HUDEP-2 (cell line): ENCODE measurements at regions not wholly inside any gene's neighbourhood (a gene's known extent, or its start where the extent isn't known, plus 50 kb on each side); places are given as distances from the start of the nearest gene placed in this dataset.
A peak's percentile ranks its signal among the peaks of the same experiment; 100 is the strongest.

ENCODE experiments used
- DNase-seq, 76 experiments: peaks; one replicate each; lab custom pipeline; 2025; ENCODE audit not compliant: unreplicated experiment in 76 of 76; lab: John Stamatoyannopoulos, UW

DNA sequence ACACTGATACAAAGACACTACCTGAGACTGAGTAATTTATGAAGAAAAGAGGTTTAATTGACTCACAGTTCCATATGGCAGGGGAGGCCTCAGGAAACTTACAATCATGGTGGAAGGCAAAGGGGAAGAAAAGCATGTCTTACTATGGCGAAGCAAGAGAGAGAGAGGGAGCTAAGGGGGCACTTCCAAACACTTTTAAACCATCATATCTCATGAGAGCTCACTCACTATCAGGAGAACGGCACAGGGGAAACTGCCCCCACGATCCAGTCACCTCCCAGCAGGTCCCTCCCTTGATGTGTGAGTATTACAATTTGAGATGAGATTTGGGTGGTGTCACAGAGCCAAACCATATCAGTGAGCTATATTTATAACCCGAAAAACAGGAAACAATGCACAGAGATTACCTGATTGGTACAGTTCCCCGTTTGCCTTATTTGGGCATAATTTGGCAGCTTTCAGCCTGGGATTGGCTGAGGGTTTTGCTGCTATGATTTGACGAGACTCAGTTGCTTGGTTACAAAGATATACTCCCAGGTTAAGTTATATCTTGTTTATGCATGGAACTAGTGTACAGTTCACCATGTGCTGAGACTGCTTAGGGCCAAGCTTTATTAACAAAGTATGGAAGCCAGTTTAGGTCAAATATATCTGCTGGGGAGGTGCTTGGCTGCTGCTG, 184.2 kb downstream of the NR2F2 start:
- peak in 4 of 76 experiments; percentile 5 to 18 (median 6) for DNase-seq

DNA sequence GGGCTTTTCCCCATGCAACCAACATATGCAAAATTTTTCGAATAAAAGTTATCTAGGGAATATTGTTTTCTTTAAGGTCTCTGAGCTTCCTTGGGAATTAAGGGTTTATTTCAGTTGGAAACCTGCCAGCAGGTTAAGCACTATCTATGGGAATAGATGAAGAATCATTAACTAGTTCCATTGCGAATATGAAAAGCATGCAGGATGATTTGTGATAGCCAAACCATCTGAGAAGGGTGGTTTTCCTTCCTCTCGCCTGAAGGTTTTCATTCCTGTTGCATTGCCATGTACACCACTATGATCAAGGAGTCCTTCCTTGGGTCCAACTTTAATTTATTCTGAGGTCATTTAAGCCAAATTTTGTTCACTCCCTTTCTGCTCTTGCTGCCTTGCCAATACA, 184.9 kb downstream of the NR2F2 start:
- DNase-seq = no peak

DNA sequence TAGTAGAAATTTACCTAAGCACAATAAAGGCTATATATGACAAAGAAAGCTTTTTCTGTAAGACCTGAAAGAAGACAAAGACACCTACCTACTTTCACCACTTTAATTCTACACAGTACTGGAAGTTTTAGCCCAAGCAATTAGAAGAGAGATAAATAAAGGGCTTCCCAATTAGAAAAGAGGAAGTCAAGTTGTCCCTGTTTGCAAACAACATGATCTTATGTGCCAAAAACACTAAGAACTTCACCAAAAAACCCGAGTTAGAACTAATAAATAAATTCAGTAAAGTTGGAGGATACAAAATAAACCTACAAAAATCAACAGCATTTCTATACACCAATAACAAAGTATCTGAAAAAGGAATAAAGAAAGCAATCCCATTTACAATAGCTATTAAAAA, 190.9 kb downstream of the NR2F2 start:
- no peak for DNase-seq

DNA sequence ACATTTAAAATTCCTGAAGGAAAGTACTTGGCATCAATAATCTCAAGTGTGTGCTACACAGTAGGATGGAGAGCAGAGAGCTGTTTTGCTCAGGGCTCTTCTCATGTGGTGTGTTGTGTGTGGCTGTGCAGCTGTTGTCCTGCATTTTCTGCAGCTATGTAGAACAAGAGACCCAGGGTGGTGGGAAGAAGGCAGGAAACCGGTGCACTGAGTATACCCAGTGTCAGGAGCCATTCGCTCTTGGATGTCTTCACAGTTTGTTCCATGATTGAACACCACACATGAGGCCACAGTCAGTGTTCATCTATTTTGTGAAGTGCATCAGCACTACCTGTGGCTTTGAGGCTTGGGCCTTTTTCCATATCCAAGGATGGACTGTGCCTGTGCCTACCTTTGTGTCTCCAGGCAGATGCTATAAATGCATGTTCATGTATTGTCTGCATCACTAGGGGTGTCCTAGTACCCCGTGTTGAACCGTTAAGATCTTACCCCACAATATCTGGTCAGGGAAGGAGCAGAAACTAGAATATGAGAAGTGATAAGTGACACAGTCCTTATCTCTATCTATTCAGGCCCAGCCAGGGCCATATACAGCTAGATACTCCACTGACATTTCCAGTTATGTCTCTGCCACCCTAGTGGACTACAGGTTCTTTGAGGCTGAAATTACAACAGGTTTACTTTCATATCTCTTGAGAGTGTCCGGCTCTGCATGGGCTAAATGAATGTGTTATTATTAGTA, 194.3 kb downstream of the NR2F2 start:
- DNase-seq = peak in 5 of 76 experiments; percentile 2 to 25 (median 13)

DNA sequence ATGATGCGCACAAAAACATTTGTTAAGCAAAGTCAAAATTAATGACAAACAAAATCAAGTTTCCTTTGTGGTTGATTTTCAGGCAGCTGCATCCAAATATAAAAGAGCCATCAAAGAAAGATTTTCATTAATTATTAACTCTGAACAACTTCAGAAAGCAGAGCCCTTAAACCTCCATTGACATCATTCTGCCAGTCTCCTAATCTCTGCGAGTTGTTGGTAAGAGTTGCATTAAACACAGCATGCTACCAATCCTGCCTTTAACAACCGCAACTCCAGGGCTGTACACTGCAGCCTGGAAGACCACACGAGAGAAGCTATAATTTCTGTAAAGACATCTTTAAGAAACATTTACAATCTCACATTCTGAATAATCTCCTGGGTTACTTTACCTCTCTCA, 204.6 kb downstream of the NR2F2 start:
- DNase-seq = no peak

DNA sequence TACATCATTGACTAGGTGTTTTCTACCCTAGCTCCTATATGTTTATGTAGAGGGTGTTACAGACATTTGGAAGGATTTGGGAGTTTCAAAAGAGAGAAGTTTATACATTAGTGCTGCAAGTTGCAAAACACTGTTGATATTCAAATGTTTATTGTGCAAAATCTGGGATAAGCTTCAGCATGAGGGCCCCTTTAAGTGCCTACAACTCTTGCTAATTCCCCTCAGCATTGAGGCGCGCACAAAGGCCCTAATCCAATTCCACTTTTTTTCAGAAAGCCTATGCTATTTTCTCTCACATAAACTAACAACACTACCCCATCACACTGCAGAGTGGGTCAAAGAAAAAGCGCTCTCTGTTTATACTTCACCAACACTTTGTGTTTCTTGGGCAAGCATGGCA, 208.0 kb downstream of the NR2F2 start:
- DNase-seq = no peak

DNA sequence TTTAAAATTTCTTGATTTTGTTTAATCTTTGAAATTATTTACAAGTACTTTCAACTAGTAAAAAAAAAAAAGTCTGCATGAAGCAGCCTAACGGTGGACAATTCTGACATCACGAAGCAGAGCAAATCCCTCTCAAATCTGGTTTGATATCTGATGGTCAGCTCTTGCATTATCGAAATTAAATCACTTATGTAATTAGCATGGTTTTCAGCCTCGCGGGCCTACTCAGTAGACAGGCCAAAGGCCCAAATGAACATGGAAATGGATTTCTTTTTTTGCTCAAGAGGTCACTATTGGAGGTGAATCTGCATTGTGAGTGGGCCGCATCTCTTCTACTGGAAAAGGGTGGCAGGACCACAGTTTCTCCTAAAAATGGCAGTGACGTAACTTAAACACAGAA, 209.8 kb downstream of the NR2F2 start:
- DNase-seq = no peak

DNA sequence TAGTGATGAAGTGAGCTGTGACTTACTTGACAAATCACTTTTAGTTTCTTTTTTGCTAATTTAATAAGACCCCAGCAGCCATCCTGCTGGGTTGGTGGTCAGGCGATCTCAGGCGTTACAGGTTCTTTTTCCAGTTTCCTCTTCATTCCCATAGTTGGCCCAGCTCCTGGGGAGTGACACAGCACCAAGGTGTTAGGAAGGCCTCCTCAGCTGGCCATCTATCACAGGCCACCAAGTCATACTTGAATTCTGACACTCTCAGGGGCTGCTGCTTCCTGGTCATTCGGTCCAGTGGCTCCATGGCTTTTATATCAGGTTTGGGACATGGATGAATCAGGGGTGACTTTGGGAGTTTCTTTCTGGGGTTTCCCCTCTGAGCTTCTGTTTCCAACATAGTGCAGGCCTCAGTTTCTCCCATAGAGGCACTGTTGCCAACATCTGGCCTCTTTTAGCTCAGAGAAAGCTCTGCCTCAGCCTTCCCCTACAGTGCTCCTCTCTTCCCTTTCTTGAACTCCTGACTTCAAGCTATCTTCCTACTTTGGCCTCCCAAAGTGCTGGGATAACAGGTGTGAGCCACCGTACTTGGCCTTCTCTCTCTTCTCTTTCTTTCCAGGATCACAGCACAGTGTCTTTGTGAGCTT, 211.8 kb downstream of the NR2F2 start:
- no peak for DNase-seq

DNA sequence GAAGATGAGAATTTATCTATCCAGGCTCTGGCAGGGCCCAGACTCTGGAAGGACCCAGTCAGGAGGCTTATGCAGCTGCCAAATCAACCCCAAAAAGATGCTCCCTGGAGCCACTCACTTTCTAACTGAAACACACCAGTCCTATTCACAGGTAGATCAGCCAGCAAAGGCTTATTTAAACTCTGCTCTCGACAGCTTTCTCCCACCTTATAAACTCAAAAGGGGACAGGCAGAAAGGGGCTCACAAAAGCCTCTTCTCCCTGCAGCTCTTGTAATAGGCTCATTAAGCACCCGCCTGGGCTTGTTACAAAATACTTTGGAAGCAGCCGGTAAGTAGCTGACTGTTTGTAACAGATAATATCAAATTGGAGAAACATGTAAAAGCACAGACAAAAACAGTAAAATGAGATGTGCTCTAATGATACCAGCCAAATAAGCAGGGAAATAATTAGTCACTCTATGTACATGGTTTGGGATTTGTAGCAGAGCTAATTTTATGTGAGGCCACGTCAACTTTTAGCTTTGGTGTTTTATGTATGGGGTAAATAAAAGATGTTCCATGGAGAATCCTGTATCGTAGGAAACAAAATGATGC, 213.8 kb downstream of the NR2F2 start:
- DNase-seq = no peak

DNA sequence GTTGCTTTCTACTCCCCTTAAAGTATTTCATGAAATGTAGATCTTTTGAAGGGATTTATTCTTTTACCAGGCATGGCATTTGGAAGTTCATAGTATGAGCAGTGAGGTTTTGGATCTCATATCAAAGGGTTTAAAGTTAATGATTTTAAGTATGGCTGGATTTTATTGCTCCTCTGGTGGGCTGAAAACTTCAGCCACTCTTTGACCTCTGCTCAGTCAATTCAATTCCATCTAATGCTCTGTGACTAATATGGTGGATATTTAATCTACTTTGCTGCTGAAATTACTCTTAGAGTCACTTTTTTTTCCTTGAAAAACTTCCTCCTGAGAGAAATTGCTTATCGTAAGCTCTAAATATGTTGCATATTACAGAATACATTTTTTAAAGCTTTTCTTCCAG, 218.6 kb downstream of the NR2F2 start:
- no peak for DNase-seq

DNA sequence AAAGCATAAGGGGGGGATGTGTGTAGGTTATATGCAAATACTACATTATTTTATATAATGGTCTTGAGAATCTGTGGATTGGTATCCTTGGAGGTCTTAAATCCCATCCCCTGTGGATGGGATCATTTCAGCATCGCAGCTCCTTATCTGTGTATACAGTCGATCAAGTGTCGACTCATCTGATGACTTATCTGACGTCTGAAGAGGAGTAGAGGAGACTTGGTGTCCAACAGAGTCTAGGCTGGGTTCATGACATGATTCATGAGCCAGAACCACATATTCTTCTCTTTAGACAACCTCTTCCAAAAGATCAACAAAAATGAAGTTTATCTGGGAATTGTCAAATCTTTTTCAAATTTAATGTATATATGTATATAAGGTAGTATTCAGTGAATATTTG, 220.7 kb downstream of the NR2F2 start:
- DNase-seq = no peak

DNA sequence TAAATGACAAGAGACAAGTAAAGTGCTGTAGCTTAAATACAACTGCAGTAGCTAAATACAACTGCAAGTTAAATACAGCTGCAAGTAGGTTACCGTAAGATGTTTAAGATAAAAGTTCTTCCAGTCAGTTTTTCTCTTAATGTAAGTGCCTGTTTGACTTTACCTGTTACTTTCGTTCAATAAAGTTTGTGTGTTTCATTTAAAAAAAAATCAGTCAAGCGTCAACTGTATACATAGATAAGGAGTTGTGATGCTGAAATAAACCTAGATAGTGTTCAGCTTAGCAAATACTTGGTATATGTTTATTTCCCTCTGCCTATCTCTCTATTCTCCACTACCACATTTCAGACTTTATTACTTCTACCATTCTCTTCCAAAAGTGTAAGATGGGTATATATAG, 221.2 kb downstream of the NR2F2 start:
- no peak for DNase-seq

DNA sequence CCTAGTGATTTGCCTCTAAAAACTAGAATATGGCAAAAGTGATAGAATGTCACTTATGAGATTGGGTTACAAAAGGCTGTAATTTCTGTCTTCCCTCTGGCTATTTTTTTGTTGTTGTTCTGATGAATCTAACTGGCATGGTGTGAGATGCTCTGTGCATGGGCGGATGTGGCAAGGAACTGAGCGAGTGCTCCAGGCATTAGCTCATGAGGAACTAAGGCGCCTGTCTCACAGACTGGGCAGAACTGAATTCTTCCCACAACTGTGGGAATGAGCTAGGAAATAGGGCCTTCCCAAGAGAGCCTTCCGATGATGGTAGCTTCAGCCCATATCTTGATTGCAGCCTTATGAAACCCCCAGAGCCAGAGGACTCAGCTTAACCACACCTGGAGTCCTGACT, 222.5 kb downstream of the NR2F2 start:
- no peak for DNase-seq

DNA sequence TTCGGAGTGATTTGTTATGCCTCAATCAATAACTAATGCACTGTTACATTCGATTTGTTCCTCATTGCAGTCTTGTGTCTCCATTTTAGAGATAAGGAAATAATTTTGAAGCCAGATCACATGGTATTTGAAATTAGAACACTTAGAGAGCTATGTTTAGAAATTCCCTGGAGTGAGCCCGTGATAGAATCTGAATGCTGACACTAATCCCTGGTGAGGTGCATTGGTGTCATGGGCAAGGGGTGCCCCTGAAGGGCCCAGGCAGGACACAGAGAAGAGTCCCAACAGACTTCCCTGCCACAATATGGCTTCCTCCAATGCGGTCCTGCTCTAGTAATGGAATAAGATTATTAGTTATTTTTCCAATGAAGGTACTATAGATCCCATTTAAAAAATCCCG, 223.0 kb downstream of the NR2F2 start:
- DNase-seq = no peak

DNA sequence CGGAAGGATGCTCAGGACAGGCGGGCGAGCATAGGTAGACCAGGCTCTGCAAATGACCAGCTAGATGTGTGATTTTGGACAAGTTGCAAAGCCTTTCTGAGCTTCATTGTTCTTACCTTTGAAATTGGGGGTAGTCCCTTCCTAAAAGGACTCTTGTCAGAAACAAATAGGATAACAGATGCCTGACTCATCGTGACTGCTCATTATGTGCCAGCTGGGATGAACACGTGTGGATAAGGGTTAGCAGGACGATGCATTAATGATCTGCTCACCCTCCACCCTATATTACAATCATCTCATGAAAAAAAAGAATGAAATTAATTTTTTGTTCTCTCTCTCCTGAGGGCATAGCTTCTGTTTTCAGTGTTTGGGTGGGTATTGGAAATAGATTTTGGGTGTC, 223.4 kb downstream of the NR2F2 start:
- DNase-seq = no peak

DNA sequence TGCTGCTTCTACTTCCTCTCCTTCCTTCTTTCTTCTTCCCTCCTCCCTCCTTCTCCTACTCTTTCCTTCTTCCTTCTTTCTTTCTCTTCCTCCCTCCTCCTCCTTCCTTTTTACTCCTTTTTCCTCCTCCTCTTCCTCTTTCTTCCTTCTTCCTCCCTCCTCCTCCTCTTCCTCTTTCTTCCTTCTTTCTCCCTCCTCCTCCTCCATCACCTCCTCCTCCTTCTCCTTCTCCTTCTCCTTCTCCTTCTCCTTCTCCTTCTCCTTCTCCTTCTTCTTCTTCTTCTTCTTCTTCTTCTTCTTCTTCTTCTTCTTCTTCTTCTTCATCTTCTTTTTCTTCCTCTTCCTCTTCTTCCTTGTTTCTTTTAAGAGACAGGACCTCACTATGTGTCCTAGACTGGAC, 224.0 kb downstream of the NR2F2 start:
- no peak for DNase-seq

DNA sequence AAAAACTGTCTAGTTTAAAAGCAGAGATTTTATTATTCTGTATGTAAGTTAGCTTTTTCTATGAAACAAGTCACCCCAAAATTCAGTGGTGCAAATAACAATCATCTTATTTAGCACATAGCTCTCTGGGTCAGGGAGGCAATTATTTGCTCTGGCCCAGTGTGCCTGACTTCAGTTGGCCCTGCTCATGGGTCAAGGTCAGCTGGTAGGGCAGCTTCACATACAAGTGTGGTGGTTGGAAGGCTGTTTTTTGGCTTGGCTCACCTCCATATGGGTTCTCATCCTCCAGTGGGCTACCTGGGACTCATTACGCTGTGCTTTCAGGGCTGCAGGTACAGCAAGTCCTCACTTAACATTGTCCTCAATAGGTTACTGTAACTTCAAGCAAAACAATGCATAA, 228.6 kb downstream of the NR2F2 start:
- no peak for DNase-seq

DNA sequence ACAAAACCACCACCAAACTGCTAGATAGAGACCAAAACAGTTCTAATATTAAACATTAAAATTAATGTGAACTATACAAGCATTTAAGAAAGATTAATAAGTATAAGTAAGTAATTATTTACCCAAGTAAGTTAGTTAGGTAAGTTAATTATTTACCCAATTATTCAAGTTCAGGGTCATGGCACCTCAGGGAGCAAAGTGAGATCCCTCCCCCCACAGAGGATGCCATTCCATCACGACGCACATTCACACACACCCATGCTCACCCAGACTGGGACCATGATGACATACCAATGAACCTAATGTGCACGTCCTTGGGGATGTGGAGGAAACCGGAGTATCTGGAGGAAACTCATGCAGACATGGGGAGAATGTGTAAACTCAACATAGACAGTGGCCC, 229.1 kb downstream of the NR2F2 start:
- DNase-seq = no peak

DNA sequence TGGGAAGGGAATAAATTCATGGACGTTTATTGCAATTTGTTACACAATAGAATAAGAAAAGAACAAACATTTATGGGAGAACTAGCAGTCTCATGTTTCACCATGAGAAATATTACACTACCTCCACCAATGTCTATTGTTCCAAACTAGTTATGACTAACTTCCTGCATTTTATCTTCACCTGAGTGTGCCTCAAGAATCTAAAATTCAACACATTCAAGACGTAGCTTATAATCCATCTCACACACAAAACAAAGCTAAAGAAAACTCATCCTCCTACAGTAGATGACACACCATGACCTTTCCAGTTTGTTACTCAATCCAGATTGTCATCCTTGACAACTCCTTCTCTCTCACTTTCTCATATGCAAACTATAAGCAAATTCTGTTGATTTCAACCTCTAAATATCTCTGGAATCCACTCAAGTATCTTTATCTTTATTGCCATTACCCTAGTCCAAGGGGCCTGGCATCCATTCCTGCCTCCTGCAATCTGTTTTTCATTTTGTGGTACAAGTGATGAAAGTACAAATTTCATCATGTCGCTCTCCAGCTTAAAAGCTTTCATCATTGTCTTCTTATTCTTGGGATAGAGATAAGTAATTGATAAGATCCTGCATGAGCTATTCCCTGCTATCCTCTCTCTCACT, 229.9 kb downstream of the NR2F2 start:
- DNase-seq = no peak

DNA sequence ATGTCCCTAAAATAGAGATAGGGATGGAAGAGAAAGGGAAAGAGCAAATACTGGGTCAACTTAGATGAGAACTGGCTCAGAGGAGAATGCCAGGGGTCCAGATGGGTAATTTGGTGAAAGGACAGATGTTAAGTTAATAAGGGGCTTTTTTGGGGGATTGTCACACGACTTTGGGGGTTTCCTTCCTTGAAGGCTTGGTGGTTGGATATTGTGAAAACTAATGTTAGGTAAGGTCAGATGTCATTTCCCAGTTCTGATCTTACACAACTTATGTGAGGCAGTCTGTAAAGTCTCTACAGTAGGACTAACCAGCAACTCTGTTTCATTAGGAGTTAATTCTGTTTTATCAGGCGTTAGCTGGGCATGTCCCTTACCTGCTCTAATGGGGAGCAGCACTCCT, 231.1 kb downstream of the NR2F2 start:
- no peak for DNase-seq

DNA sequence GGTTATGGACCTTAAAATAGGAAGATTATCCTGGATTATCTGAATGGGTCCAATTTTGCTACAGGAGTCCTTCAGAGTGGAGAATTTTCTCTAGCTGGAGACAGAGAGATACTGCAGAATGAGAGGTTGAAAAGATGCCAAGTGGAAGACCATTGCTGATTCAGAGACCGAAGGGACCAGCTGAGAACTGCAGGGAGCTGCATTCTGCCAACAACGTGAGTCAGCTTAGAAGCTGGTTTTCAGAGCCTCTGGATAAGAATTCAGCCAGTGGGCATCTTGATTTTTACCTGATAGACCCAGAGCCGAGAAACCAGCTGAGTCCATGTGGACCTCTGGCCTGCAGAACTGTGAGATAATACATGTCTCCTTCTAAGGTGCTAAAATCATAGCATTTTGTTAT, 234.0 kb downstream of the NR2F2 start:
- peak in 1 of 76 experiments; percentile 12 for DNase-seq
